ENCODE measurements at regions not wholly inside any gene's neighbourhood (a gene's known extent, or its start where the extent isn't known, plus 50 kb on each side); places are given as distances from the start of the nearest gene placed in this dataset.

- Histone ChIP-seq H3K27ac (ENCODE audit: insufficient read depth, low read length) (no peak overlapping the region), H3K36me3 (ENCODE audit: control insufficient read depth, insufficient read depth, low read length) (no peaks in the 10 kb centered on the region), H4K20me1 (ENCODE audit: control insufficient read depth, extremely low read depth, insufficient read depth, low read length) (no peaks in the 10 kb centered on the region), H3K9ac (ENCODE audit: insufficient read depth, low read length) (no peak overlapping the region), H3K27me3 (ENCODE audit: control insufficient read depth, insufficient read depth, low read length) (no peaks in the 10 kb centered on the region), H3K4me1 (ENCODE audit: control insufficient read depth, extremely low read depth, insufficient read depth, low read length) (no peaks in the 10 kb centered on the region), H3K79me2 (ENCODE audit: control insufficient read depth, insufficient read depth, low read length) (no peaks in the 10 kb centered on the region), H3K9me3 (ENCODE audit: control insufficient read depth, insufficient read depth, low read depth, low read length) (no peaks in the 10 kb centered on the region), H3K4me2 (ENCODE audit: extremely low read depth, insufficient read depth, low read length) (no peak overlapping the region), H2AFZ (ENCODE audit: low read length) (peak overlapping the region; percentile 27), H3K4me3 (replicated peaks in 1 of 4; ENCODE audit: control extremely low read depth in 1 of 4, insufficient read depth in 1 of 4, low read depth in 3 of 4, low read length in 4 of 4) (no peak overlapping the region)
- no peak for DNase-seq (ENCODE audit: low read depth in 2 of 2)
- no peak for TF ChIP-seq CTCF (conservative IDR thresholded peaks at IDR 0.05 in 1 of 2, IDR thresholded peaks at IDR 0.05 in 1 of 2; ENCODE audit: low read depth in 1 of 2, low read length in 2 of 2)
- no peak for TF ChIP-seq EZH2 (IDR thresholded peaks at IDR 0.05; ENCODE audit: low read length, missing control alignments)
Observed at GRCh38 chr2:105597011-105597805, 147.5 kb upstream of the NCK2 start.

GRCh38 chr2:105596411-105596921 lies 148.2 kb upstream of the NCK2 start:
- Histone ChIP-seq H4K20me1 (ENCODE audit: control insufficient read depth, extremely low read depth, insufficient read depth, low read length) (no peaks in the 10 kb centered on the region), H3K4me2 (ENCODE audit: extremely low read depth, insufficient read depth, low read length) (no peak overlapping the region), H3K36me3 (ENCODE audit: control insufficient read depth, insufficient read depth, low read length) (no peaks in the 10 kb centered on the region), H3K79me2 (ENCODE audit: control insufficient read depth, insufficient read depth, low read length) (no peaks in the 10 kb centered on the region), H3K9ac (ENCODE audit: insufficient read depth, low read length) (no peak overlapping the region), H3K27ac (ENCODE audit: insufficient read depth, low read length) (no peak overlapping the region), H3K9me3 (ENCODE audit: control insufficient read depth, insufficient read depth, low read depth, low read length) (no peaks in the 10 kb centered on the region), H2AFZ (ENCODE audit: low read length) (no peak overlapping the region), H3K4me3 (replicated peaks in 1 of 4; ENCODE audit: control extremely low read depth in 1 of 4, insufficient read depth in 1 of 4, low read depth in 3 of 4, low read length in 4 of 4) (no peak overlapping the region), H3K4me1 (ENCODE audit: control insufficient read depth, extremely low read depth, insufficient read depth, low read length) (no peaks in the 10 kb centered on the region), H3K27me3 (ENCODE audit: control insufficient read depth, insufficient read depth, low read length) (no peaks in the 10 kb centered on the region)
- TF ChIP-seq EZH2 (IDR thresholded peaks at IDR 0.05; ENCODE audit: low read length, missing control alignments) = no peak
- no peak for TF ChIP-seq CTCF (conservative IDR thresholded peaks at IDR 0.05 in 1 of 2, IDR thresholded peaks at IDR 0.05 in 1 of 2; ENCODE audit: low read depth in 1 of 2, low read length in 2 of 2)
- no peak for DNase-seq (ENCODE audit: low read depth in 2 of 2)

GRCh38 chr2:105595536-105595935 lies 149.2 kb upstream of the NCK2 start:
- no peak overlapping the region for H3K4me3 ChIP-seq (replicated peaks in 1 of 4; ENCODE audit: control extremely low read depth in 1 of 4, insufficient read depth in 1 of 4, low read depth in 3 of 4, low read length in 4 of 4)
- H3K9me3 ChIP-seq (ENCODE audit: control insufficient read depth, insufficient read depth, low read depth, low read length) = no peaks in the 10 kb centered on the region
- H4K20me1 ChIP-seq (ENCODE audit: control insufficient read depth, extremely low read depth, insufficient read depth, low read length) = no peaks in the 10 kb centered on the region
- no peaks in the 10 kb centered on the region for H3K4me1 ChIP-seq (ENCODE audit: control insufficient read depth, extremely low read depth, insufficient read depth, low read length)
- H3K27ac ChIP-seq (ENCODE audit: insufficient read depth, low read length) = no peak overlapping the region
- TF ChIP-seq CTCF (conservative IDR thresholded peaks at IDR 0.05 in 1 of 2, IDR thresholded peaks at IDR 0.05 in 1 of 2; ENCODE audit: low read depth in 1 of 2, low read length in 2 of 2) (no peak), EZH2 (IDR thresholded peaks at IDR 0.05; ENCODE audit: low read length, missing control alignments) (no peak)
- no peak overlapping the region for H2AFZ ChIP-seq (ENCODE audit: low read length)
- H3K27me3 ChIP-seq (ENCODE audit: control insufficient read depth, insufficient read depth, low read length) = no peaks in the 10 kb centered on the region
- H3K4me2 ChIP-seq (ENCODE audit: extremely low read depth, insufficient read depth, low read length) = no peak overlapping the region
- peak in 1 of 2 donors; percentile 39 for DNase-seq (ENCODE audit: low read depth in 2 of 2)
- H3K9ac ChIP-seq (ENCODE audit: insufficient read depth, low read length) = no peak overlapping the region
- H3K36me3 ChIP-seq (ENCODE audit: control insufficient read depth, insufficient read depth, low read length) = no peaks in the 10 kb centered on the region
- H3K79me2 ChIP-seq (ENCODE audit: control insufficient read depth, insufficient read depth, low read length) = no peaks in the 10 kb centered on the region
